ENCODE measurements at regions not wholly inside any gene's neighbourhood (a gene's known extent, or its start where the extent isn't known, plus 50 kb on each side); places are given as distances from the start of the nearest gene placed in this dataset.

GRCh38 chr10:30546511-30546910 lies 83.0 kb downstream of the LYZL2 start:
- Histone ChIP-seq H3K27ac (ENCODE audit: low read depth, low read length) (no peak overlapping the region), H2AFZ (ENCODE audit: low read depth, low read length, poor library complexity, severe bottlenecking) (no peak overlapping the region), H4K20me1 (ENCODE audit: insufficient read depth) (no peaks in the 10 kb centered on the region), H3K79me2 (ENCODE audit: insufficient read depth, low read length) (no peaks in the 10 kb centered on the region), H3K4me3 (replicated peaks in 1 of 2; ENCODE audit: low read depth in 1 of 2, low read length in 2 of 2) (no peak overlapping the region), H3K36me3 (ENCODE audit: control insufficient read depth in 1 of 2, insufficient read depth in 2 of 2, low read length in 2 of 2) (no peaks in the 10 kb centered on the region), H3K4me2 (ENCODE audit: low read length) (no peak overlapping the region), H3K9ac (ENCODE audit: low read length) (no peak overlapping the region), H3K9me3 (ENCODE audit: control insufficient read depth in 1 of 2, insufficient read depth in 1 of 2, low read depth in 1 of 2, low read length in 2 of 2) (no peaks in the 10 kb centered on the region), H3K4me1 (ENCODE audit: control insufficient read depth in 1 of 2, insufficient read depth in 2 of 2, low read length in 2 of 2) (no peaks in the 10 kb centered on the region), H3K9me2 (ENCODE audit: insufficient read depth) (no peaks in the 10 kb centered on the region), H3K27me3 (ENCODE audit: insufficient read depth, low read length) (no peaks in the 10 kb centered on the region)
- ChIA-PET RAD21 (ENCODE audit: low non-redundant PET in 1 of 2, low total read pairs in 2 of 2, uncharacterized antibody in 2 of 2, unreplicated experiment in 2 of 2) (no interaction called here), CTCF (no interaction called here), POLR2A (no interaction called here)
- intact Hi-C loops (cut with micrococcal nuclease): no loop called here
- TF ChIP-seq RAD21 (IDR thresholded peaks at IDR 0.05; ENCODE audit: low read depth) (no peak), CTCF (IDR thresholded peaks at IDR 0.05 in 2 of 3, conservative IDR thresholded peaks at IDR 0.05 in 1 of 3; ENCODE audit: borderline replicate concordance in 1 of 3, insufficient read depth in 1 of 3, low read depth in 2 of 3, low read length in 2 of 3) (no peak), ZNF274 (IDR thresholded peaks at IDR 0.05; ENCODE audit: low read depth, low read length) (no peak), FOSL1 (IDR thresholded peaks at IDR 0.05; ENCODE audit: low read depth) (no peak), TCF7L2 (IDR thresholded peaks at IDR 0.05; ENCODE audit: borderline replicate concordance, extremely low read depth, insufficient read depth, insufficient read length) (no peak), ELF1 (IDR thresholded peaks at IDR 0.05; ENCODE audit: borderline replicate concordance, low read depth) (no peak)
- BruUV-seq (replicated peaks): no TSS peak
- DNase-seq (ENCODE audit: low read depth, low spot score): no peak
- ATAC-seq: no peak

GRCh38 chr10:30542895-30543288 lies 86.7 kb downstream of the LYZL2 start:
- no peak for DNase-seq (ENCODE audit: low read depth, low spot score)
- RAD21 ChIA-PET (ENCODE audit: low non-redundant PET in 1 of 2, low total read pairs in 2 of 2, uncharacterized antibody in 2 of 2, unreplicated experiment in 2 of 2): no interaction called here
- Histone ChIP-seq H3K36me3 (ENCODE audit: control insufficient read depth in 1 of 2, insufficient read depth in 2 of 2, low read length in 2 of 2) (no peaks in the 10 kb centered on the region), H3K4me3 (replicated peaks in 1 of 2; ENCODE audit: low read depth in 1 of 2, low read length in 2 of 2) (no peak overlapping the region), H3K27me3 (ENCODE audit: insufficient read depth, low read length) (no peaks in the 10 kb centered on the region), H3K4me1 (ENCODE audit: control insufficient read depth in 1 of 2, insufficient read depth in 2 of 2, low read length in 2 of 2) (peaks cover 0 to 7% of the 10 kb centered on the region in 2 experiments; a peak in 2 of 4 replicates), H3K4me2 (ENCODE audit: low read length) (no peak overlapping the region), H2AFZ (ENCODE audit: low read depth, low read length, poor library complexity, severe bottlenecking) (no peak overlapping the region), H4K20me1 (ENCODE audit: insufficient read depth) (no peaks in the 10 kb centered on the region), H3K9ac (ENCODE audit: low read length) (no peak overlapping the region), H3K27ac (ENCODE audit: low read depth, low read length) (no peak overlapping the region), H3K79me2 (ENCODE audit: insufficient read depth, low read length) (no peaks in the 10 kb centered on the region), H3K9me2 (ENCODE audit: insufficient read depth) (no peaks in the 10 kb centered on the region), H3K9me3 (ENCODE audit: control insufficient read depth in 1 of 2, insufficient read depth in 1 of 2, low read depth in 1 of 2, low read length in 2 of 2) (no peaks in the 10 kb centered on the region)
- intact Hi-C loops (cut with micrococcal nuclease): no loop called here
- ATAC-seq: no peak
- BruUV-seq (replicated peaks): no TSS peak
- CTCF ChIA-PET: no interaction called here
- POLR2A ChIA-PET: no interaction called here
- no peak for TF ChIP-seq ELF1 (IDR thresholded peaks at IDR 0.05; ENCODE audit: borderline replicate concordance, low read depth)
